ENCODE measurements at regions not wholly inside any gene's neighbourhood (a gene's known extent, or its start where the extent isn't known, plus 50 kb on each side); places are given as distances from the start of the nearest gene placed in this dataset.

DNA sequence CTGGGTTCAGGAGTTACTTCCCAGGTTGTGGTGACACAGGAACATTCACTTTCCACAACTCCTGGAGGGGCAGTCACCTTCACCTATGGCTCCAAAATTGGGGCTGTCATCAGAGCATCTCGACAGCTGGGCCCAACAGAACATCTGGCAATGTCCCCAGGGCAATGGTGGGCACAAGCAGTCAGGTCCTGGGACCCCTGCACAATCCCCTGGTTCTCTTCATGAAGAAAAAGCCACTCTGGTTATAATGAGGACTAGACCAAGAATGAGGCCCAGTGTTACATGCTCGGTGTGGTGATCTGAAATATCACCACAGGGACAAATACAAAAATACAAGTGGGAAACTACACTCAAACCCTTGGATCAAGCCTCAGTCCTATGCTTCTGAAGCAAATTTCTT, 89.0 kb upstream of the VPREB1 start:
- no peak overlapping the region for H3K4me3 Mint-ChIP-seq (ENCODE audit: low read depth, unreplicated experiment)
- intact Hi-C loops (cut with micrococcal nuclease; ENCODE audit: unreplicated experiment) = loop anchor here (5.0 kb wide), 1 partner anchor 42 kb away; no protein-coding TSS in a partner anchor
- H3K36me3 Mint-ChIP-seq (ENCODE audit: insufficient read depth, unreplicated experiment) = no peaks in the 10 kb centered on the region
- TF ChIP-seq, protein P1, sequence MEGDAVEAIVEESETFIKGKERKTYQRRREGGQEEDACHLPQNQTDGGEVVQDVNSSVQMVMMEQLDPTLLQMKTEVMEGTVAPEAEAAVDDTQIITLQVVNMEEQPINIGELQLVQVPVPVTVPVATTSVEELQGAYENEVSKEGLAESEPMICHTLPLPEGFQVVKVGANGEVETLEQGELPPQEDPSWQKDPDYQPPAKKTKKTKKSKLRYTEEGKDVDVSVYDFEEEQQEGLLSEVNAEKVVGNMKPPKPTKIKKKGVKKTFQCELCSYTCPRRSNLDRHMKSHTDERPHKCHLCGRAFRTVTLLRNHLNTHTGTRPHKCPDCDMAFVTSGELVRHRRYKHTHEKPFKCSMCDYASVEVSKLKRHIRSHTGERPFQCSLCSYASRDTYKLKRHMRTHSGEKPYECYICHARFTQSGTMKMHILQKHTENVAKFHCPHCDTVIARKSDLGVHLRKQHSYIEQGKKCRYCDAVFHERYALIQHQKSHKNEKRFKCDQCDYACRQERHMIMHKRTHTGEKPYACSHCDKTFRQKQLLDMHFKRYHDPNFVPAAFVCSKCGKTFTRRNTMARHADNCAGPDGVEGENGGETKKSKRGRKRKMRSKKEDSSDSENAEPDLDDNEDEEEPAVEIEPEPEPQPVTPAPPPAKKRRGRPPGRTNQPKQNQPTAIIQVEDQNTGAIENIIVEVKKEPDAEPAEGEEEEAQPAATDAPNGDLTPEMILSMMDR (IDR thresholded peaks at IDR 0.05; ENCODE audit: unreplicated experiment) = no peak
- no peak overlapping the region for H3K27ac Mint-ChIP-seq (ENCODE audit: unreplicated experiment)
- no TSS peak for BruUV-seq (replicated peaks)
- DNase-seq = no peak
- no peaks in the 10 kb centered on the region for H3K4me1 Mint-ChIP-seq (ENCODE audit: low read depth, unreplicated experiment)
- CTCF ChIA-PET = no interaction called here
- H3K27me3 Mint-ChIP-seq (ENCODE audit: unreplicated experiment) = peaks cover 78% of the 10 kb centered on the region
- no peaks in the 10 kb centered on the region for H3K9me3 Mint-ChIP-seq (ENCODE audit: low read depth, unreplicated experiment)

DNA sequence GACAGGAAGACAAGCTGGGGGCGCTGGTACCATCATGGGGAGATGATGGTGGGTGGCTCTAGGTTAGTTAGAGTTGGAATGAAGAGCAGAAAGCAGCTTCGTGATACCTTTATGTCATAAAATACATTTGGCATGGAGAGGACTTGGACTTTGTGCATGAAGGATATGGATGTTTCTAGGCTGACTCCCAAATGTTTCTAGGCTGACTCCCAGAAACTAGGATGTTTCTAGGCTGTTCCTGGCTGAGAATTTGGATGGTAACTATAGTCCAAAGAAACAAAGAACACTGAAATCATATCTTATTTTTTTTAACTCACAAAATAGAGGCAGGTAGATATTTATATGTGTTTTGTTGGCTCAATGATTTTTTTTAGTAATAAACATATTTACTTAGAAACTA, 89.4 kb upstream of the VPREB1 start:
- CTCF ChIA-PET = no interaction called here
- TF ChIP-seq, protein P1 (IDR thresholded peaks at IDR 0.05; ENCODE audit: unreplicated experiment) = no peak
- DNase-seq = no peak
- Mint-ChIP-seq H3K27me3 (ENCODE audit: unreplicated experiment) (peaks cover 81% of the 10 kb centered on the region), H3K4me3 (ENCODE audit: low read depth, unreplicated experiment) (no peak overlapping the region), H3K4me1 (ENCODE audit: low read depth, unreplicated experiment) (no peaks in the 10 kb centered on the region), H3K9me3 (ENCODE audit: low read depth, unreplicated experiment) (no peaks in the 10 kb centered on the region), H3K36me3 (ENCODE audit: insufficient read depth, unreplicated experiment) (no peaks in the 10 kb centered on the region), H3K27ac (ENCODE audit: unreplicated experiment) (no peak overlapping the region)
- BruUV-seq (replicated peaks) = no TSS peak
- intact Hi-C loops (cut with micrococcal nuclease; ENCODE audit: unreplicated experiment) = loop anchor here (5.0 kb wide), 1 partner anchor 42 kb away; no protein-coding TSS in a partner anchor

DNA sequence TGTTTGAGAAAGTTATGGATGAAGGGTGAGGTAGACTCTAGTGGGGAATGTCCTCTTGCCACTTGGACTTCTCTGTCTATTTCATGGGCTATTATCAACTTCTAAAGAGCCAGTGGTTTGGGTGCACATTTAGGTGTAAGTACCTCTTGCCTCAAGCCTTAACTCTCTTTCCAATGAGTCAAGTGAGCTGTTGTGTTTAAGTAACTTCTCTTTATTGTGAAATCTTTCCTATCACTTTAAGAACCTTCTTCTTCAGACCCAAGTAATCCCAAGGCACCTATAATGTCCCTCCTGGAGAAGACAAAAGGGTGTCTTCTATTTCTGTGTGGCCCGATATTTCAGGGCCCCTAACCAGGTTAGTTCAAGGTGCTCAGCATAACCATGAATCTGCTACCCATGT, 90.5 kb upstream of the VPREB1 start:
- no peak for DNase-seq
- H3K9me3 Mint-ChIP-seq (ENCODE audit: low read depth, unreplicated experiment) = no peaks in the 10 kb centered on the region
- intact Hi-C loops (cut with micrococcal nuclease; ENCODE audit: unreplicated experiment) = no loop called here
- H3K27ac Mint-ChIP-seq (ENCODE audit: unreplicated experiment) = no peak overlapping the region
- no peak overlapping the region for H3K4me3 Mint-ChIP-seq (ENCODE audit: low read depth, unreplicated experiment)
- no peaks in the 10 kb centered on the region for H3K36me3 Mint-ChIP-seq (ENCODE audit: insufficient read depth, unreplicated experiment)
- TF ChIP-seq, protein P1 (IDR thresholded peaks at IDR 0.05; ENCODE audit: unreplicated experiment) = no peak
- H3K4me1 Mint-ChIP-seq (ENCODE audit: low read depth, unreplicated experiment) = no peaks in the 10 kb centered on the region
- CTCF ChIA-PET = no interaction called here
- BruUV-seq (replicated peaks) = no TSS peak
- H3K27me3 Mint-ChIP-seq (ENCODE audit: unreplicated experiment) = peaks cover 80% of the 10 kb centered on the region

DNA sequence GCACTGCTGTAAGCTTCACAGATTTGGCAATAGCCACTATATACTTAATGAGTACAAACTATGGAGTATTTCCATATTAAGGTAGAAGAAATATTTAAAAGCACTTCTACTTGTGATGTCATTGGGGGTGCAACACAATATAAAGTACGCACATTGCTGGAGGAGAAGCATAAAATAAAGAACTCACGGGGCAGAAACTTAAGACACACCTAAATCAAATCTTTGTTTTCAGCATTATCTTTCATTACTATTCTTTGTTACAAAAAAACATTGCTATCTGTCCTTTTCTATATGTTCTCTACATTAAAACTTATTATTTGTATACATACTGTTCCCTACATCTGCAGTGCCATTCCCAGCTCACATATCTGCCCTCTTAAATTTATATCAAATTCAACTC, 93.3 kb upstream of the VPREB1 start:
- no peaks in the 10 kb centered on the region for H3K9me3 Mint-ChIP-seq (ENCODE audit: low read depth, unreplicated experiment)
- intact Hi-C loops (cut with micrococcal nuclease; ENCODE audit: unreplicated experiment) = no loop called here
- no peak for DNase-seq
- CTCF ChIA-PET = no interaction called here
- TF ChIP-seq, protein P1 (IDR thresholded peaks at IDR 0.05; ENCODE audit: unreplicated experiment) = no peak
- BruUV-seq (replicated peaks) = no TSS peak
- H3K27me3 Mint-ChIP-seq (ENCODE audit: unreplicated experiment) = peaks cover 87% of the 10 kb centered on the region
- no peak overlapping the region for H3K27ac Mint-ChIP-seq (ENCODE audit: unreplicated experiment)
- no peak overlapping the region for H3K4me3 Mint-ChIP-seq (ENCODE audit: low read depth, unreplicated experiment)
- H3K36me3 Mint-ChIP-seq (ENCODE audit: insufficient read depth, unreplicated experiment) = no peaks in the 10 kb centered on the region
- no peaks in the 10 kb centered on the region for H3K4me1 Mint-ChIP-seq (ENCODE audit: low read depth, unreplicated experiment)

All from Calu3 (cell line).